Hepatocyte (in vitro differentiated cells): ENCODE measurements at regions not wholly inside any gene's neighbourhood (a gene's known extent, or its start where the extent isn't known, plus 50 kb on each side); places are given as distances from the start of the nearest gene placed in this dataset.
A peak's percentile ranks its signal among the peaks of the same experiment; 100 is the strongest.

ENCODE experiments used
- DNase-seq: peaks from one replicate; pipeline ENCODE4 v3.0.0-alpha.2; 2016; ENCODE audit warnings: low spot score
- H2AFZ ChIP-seq: fragments of 200-600 bp; sonication (generic); 2 replicates; pipeline ENCODE4 v1.6.0; 2016; ENCODE audit warnings: antibody characterized with exemption, mild to moderate bottlenecking
- H3K27ac ChIP-seq: fragments of 200-600 bp; sonication (generic); 2 replicates; pipeline ENCODE4 v1.5.1; 2016; ENCODE audit warnings: mild to moderate bottlenecking
- H3K27me3 ChIP-seq: fragments of 200-600 bp; sonication (generic); 2 replicates; pipeline ENCODE4 v1.6.1; 2016
- H3K36me3 ChIP-seq: fragments of 200-600 bp; sonication (generic); replicated peaks from 2 replicates; pipeline ENCODE4 v1.5.1; 2016; ENCODE audit warnings: low read depth; ENCODE audit not compliant: insufficient read depth
- H3K4me1 ChIP-seq: fragments of 200-600 bp; sonication (generic); 2 replicates; pipeline ENCODE4 v1.5.1; 2016; ENCODE audit warnings: mild to moderate bottlenecking, moderate library complexity; ENCODE audit not compliant: insufficient read depth
- H3K4me2 ChIP-seq: fragments of 200-600 bp; sonication (generic); 2 replicates; pipeline ENCODE4 v1.6.0; 2016
- H3K4me3 ChIP-seq: fragments of 200-600 bp; sonication (generic); 2 replicates; pipeline ENCODE4 v1.5.1; 2016; ENCODE audit warnings: mild to moderate bottlenecking
- H3K79me2 ChIP-seq: fragments of 200-600 bp; sonication (generic); 2 replicates; pipeline ENCODE4 v1.6.0; 2017; ENCODE audit warnings: mild to moderate bottlenecking
- H3K9me2 ChIP-seq: fragments of 200-600 bp; sonication (generic); replicated peaks from 2 replicates; pipeline ENCODE4 v1.6.0; 2017; ENCODE audit warnings: mild to moderate bottlenecking; ENCODE audit not compliant: insufficient read depth
- H3K9me3 ChIP-seq: fragments of 200-600 bp; sonication (generic); 2 replicates; pipeline ENCODE4 v1.5.1; 2016; ENCODE audit warnings: low read depth, mild to moderate bottlenecking
- H4K20me1 ChIP-seq: fragments of 200-600 bp; sonication (generic); 2 replicates; pipeline ENCODE4 v1.6.0; 2016; ENCODE audit warnings: mild to moderate bottlenecking; ENCODE audit not compliant: insufficient read depth, poor library complexity, severe bottlenecking
- EZH2 ChIP-seq: fragments of 200-600 bp; sonication (generic); IDR thresholded peaks from 2 replicates; pipeline ENCODE4 v1.6.1; 2016; ENCODE audit warnings: antibody characterized with exemption, mild to moderate bottlenecking, borderline replicate concordance
- EZH2phosphoT487 ChIP-seq: fragments of 200-600 bp; sonication (generic); IDR thresholded peaks from one replicate; pipeline ENCODE4 v1.6.1; 2018; ENCODE audit warnings: antibody characterized with exemption, mild to moderate bottlenecking, low read depth, moderate library complexity; ENCODE audit not compliant: unreplicated experiment, severe bottlenecking
- WGBS: methylation state at CpG from one replicate; pipeline ENCODE4 v1.1.6; 2016; ENCODE audit warnings: low lambda C conversion rate; ENCODE audit errors: missing lambda C conversion rate; 5-methylcytosine and 5-hydroxymethylcytosine counted together
- TF ChIP-seq, protein P1 (sequence below): fragments of 200-600 bp; sonication (generic); IDR thresholded peaks from 2 replicates; pipeline ENCODE4 v1.5.1; 2016; ENCODE audit warnings: antibody characterized with exemption, mild to moderate bottlenecking; ENCODE audit not compliant: poor library complexity

DNA sequence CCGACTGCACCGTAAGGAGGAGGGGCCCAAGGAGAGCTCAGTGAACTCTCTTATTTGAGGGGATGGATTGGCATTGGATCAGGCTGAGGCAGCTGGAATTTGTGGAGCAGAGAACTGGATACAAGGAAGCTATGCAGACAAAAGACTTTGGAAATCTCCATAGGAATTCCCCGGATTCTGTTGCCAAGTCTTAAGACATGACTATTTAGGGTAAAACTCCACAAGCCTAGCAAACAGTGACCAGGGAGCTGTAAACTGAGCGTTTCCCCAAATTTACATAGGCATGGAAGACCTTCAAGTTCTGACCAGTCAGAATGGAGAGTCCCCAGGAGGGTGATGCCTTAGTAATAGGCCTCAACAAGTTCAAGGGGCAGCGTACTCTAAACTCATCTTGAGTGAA, 82.5 kb upstream of the PCBD1 start:
- no peaks in the 10 kb centered on the region for H3K4me1 ChIP-seq
- no peaks in the 10 kb centered on the region for H3K79me2 ChIP-seq
- no peaks in the 10 kb centered on the region for H3K36me3 ChIP-seq
- H3K27me3 ChIP-seq = no peaks in the 10 kb centered on the region
- H3K9me2 ChIP-seq = no peaks in the 10 kb centered on the region
- no peaks in the 10 kb centered on the region for H3K9me3 ChIP-seq
- no peak overlapping the region for H3K4me3 ChIP-seq
- DNase-seq = no peak
- no peak for TF ChIP-seq EZH2
- no peak for TF ChIP-seq EZH2phosphoT487
- TF ChIP-seq, protein P1, sequence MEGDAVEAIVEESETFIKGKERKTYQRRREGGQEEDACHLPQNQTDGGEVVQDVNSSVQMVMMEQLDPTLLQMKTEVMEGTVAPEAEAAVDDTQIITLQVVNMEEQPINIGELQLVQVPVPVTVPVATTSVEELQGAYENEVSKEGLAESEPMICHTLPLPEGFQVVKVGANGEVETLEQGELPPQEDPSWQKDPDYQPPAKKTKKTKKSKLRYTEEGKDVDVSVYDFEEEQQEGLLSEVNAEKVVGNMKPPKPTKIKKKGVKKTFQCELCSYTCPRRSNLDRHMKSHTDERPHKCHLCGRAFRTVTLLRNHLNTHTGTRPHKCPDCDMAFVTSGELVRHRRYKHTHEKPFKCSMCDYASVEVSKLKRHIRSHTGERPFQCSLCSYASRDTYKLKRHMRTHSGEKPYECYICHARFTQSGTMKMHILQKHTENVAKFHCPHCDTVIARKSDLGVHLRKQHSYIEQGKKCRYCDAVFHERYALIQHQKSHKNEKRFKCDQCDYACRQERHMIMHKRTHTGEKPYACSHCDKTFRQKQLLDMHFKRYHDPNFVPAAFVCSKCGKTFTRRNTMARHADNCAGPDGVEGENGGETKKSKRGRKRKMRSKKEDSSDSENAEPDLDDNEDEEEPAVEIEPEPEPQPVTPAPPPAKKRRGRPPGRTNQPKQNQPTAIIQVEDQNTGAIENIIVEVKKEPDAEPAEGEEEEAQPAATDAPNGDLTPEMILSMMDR = no peak
- H3K4me2 ChIP-seq = no peak overlapping the region
- H2AFZ ChIP-seq = no peak overlapping the region
- no peak overlapping the region for H3K27ac ChIP-seq
- 68% methylated on average over 5 of the region's 5 CpGs for WGBS
- no peaks in the 10 kb centered on the region for H4K20me1 ChIP-seq

DNA sequence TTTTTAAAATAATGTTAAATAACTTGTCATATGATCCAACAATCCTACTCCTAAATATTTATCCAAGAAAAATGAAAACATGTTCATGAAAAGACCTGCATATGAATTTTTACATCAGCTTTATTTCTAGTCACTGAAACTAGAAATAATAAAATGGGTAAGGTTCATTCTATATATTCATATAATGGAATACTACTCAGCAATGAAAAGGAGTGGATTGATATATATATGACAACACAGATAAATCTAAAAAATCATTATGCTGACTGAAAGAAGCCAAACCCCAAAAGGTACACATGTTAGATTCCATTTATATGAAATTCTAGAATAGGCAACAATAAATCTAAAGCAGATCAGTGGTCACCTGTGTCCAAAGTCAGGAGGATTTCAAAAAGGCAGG, 84.9 kb upstream of the PCBD1 start:
- Histone ChIP-seq H3K36me3 (no peaks in the 10 kb centered on the region), H3K4me2 (no peak overlapping the region), H3K4me1 (no peaks in the 10 kb centered on the region), H3K27me3 (no peaks in the 10 kb centered on the region), H4K20me1 (no peaks in the 10 kb centered on the region), H3K27ac (no peak overlapping the region), H3K9me2 (no peaks in the 10 kb centered on the region), H3K9me3 (no peaks in the 10 kb centered on the region), H3K4me3 (no peak overlapping the region), H2AFZ (no peak overlapping the region), H3K79me2 (no peaks in the 10 kb centered on the region)
- DNase-seq = no peak
- TF ChIP-seq EZH2 = no peak
- TF ChIP-seq, protein P1 = no peak
- TF ChIP-seq EZH2phosphoT487 = no peak

DNA sequence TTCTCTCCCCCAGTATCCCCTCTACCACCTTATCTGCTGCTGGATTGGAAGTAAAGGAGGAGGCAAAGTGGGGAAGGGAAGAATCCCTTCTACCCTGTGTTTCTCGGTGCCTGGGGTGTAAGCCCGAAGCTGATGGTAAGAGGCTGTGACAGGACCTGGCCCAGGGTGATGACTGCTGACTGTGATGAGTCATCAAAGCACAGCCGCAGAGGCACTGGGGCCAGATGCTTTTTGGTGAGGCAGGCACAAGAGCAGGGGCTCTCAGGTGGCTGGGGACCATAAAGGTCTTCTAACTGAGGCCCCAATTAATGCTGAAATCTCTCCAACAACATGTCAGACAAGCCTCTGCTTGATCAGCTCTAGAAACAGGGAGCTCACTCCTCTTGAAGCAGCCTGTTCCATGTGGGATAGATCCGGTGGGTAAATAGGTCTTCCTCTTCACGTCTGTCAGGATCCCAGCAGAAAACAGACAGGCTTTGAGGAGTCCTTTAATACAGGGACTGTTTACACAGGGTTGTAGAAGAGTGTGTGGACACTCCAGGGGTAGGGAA, 86.1 kb upstream of the PCBD1 start:
- no peaks in the 10 kb centered on the region for H3K9me3 ChIP-seq
- no peak overlapping the region for H3K4me2 ChIP-seq
- H3K27ac ChIP-seq = no peak overlapping the region
- H3K27me3 ChIP-seq = no peaks in the 10 kb centered on the region
- no peak overlapping the region for H2AFZ ChIP-seq
- TF ChIP-seq EZH2 (no peak), EZH2phosphoT487 (no peak)
- TF ChIP-seq, protein P1 = no peak
- no peaks in the 10 kb centered on the region for H3K9me2 ChIP-seq
- no peaks in the 10 kb centered on the region for H3K36me3 ChIP-seq
- no peak overlapping the region for H3K4me3 ChIP-seq
- peak; percentile 20 for DNase-seq
- no peaks in the 10 kb centered on the region for H3K79me2 ChIP-seq
- 22% methylated on average over 5 of the region's 5 CpGs for WGBS
- no peaks in the 10 kb centered on the region for H3K4me1 ChIP-seq
- H4K20me1 ChIP-seq = no peaks in the 10 kb centered on the region

DNA sequence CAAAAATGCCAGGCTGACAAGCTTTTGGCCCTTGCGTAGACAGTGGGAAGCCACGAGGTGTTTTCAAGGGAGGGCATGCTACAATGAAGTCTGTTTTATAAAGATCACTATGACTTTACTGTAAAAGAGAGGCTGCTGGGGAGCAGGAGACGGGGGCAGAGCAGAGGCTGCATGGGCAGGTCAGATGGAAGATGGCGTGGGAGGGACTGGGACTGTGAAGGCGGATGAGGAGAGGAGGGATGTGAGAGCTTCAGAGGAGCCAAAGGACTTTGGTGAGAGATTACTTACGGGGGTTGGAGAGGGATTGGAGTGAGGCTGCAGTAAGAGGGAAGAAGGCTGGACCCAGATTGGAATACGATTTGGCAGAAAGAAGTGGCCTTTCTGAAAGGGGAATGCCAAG, 86.6 kb upstream of the PCBD1 start:
- Histone ChIP-seq H3K9me2 (no peaks in the 10 kb centered on the region), H3K36me3 (no peaks in the 10 kb centered on the region), H3K79me2 (no peaks in the 10 kb centered on the region), H3K4me1 (no peaks in the 10 kb centered on the region), H3K27me3 (no peaks in the 10 kb centered on the region), H3K4me3 (no peak overlapping the region), H4K20me1 (no peaks in the 10 kb centered on the region), H2AFZ (no peak overlapping the region), H3K9me3 (no peaks in the 10 kb centered on the region), H3K27ac (no peak overlapping the region), H3K4me2 (no peak overlapping the region)
- TF ChIP-seq EZH2 = no peak
- TF ChIP-seq, protein P1 = no peak
- TF ChIP-seq EZH2phosphoT487 = no peak
- no peak for DNase-seq
- WGBS = 76% methylated on average over 7 of the region's 7 CpGs
